NCI-H1436 (cell line): ENCODE measurements at regions not wholly inside any gene's neighbourhood (a gene's known extent, or its start where the extent isn't known, plus 50 kb on each side); places are given as distances from the start of the nearest gene placed in this dataset.
"Not testable (repeated sequence)": the region's sequence is repeated elsewhere in the genome, so short reads cannot be mapped to it uniquely, and the experiment has no call there.

ENCODE experiments used
- DNase-seq: peaks from one replicate; lab custom pipeline; 2025; lab: John Stamatoyannopoulos, UW

DNA sequence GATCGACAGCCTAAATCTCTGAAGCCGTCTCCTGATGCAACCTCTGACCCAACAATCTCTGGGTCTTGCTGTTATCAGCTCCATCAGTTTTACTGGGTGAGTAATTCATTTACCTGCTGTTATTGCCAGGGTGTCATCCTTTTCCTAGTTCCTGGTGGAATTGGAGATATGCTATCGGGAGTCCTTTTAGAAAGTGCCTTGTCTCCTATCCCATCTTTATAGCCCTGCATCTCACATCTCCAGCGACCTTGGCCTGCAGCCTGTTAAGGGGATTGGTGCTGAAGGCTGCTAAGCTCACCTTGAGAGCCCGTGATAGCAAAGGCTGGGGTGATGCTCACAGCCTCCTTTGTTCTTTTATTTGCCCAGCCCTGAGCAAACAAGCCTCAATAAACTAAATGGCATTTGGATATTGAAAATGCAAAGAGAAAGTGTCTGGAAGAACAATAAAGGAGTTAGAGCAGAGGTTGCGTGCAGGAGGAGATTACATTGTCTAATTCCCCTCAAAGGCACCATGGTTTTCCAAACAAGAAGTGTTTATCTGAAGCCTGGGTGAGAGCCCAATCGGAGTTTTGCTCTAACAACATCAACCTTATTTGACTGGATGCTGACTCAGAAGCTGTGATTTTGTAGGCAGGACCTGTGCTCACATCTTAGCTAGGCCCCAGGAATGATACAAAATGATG lies 101.8 kb downstream of the RPLP1 start:
- peak; percentile 80 for DNase-seq

DNA sequence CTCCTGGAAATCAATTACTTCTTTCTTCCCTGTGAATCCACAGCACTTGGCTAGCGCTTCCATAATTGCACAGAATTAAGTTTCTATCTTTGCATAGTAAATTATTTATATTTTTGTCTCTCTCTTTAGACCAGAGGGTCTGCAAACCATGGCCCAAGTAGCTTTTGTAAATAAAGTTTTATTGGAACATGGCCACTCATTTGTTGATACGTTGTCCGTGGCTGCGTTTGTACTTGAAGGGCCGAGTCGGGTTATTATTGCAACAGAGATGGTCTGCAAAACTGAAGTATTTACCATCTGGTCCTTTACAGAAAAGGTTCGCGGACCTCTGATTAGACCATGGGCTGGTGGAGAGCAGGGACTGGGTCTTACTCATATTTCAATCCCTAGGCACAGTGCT lies 102.5 kb downstream of the RPLP1 start:
- DNase-seq: no peak

DNA sequence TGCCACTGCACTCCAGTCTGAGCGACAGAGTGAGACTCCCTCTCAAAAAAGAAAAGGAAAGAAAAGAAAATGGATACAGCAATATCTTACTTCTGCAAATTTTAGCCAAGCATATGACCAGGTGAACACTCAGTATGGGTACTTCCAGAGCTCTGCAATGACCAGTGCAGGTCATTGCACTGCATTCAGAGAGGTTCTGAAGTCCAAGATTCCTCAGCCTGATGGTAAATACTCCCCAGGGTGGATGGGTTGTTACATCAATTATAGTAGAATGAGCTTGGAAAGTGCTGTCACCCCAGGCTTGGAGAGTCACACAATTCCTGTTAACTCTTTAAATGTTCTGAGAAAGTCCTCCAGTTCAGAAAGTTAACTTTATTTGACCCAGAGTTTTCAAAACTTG lies 103.7 kb downstream of the RPLP1 start:
- no peak for DNase-seq

DNA sequence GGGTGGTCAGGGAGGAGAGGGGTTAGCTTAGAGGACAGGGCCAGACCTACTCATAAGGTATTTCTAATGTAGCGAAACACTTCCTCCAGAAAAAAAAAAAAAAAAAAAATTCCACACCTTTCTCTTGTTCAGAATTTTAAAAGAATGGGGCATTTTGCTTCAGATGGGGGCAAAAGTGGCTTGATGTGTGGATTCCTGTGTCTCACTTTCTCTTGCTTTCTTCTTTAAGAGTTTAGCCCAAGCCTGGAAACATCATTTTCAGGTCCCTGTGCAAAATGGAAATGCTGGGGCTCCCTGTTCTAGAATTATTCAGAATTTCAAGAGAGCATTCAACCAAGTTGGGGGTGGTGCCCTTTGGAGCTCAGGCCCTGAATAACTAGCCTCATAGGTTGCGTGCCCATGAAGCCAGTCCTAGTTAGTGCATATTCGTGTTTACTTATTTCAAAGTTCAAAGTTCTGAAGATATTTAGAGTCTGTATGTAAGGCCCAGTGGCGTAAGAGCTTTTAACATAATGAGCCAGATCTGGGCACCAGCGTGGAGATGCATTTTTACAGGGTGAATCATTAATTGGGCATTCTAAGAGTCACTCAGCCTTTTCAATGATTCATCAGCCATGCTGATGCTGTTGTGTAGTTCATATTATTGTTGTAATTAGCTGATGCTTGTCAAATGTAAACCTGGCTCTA lies 104.5 kb downstream of the RPLP1 start:
- peak; percentile 92 for DNase-seq

DNA sequence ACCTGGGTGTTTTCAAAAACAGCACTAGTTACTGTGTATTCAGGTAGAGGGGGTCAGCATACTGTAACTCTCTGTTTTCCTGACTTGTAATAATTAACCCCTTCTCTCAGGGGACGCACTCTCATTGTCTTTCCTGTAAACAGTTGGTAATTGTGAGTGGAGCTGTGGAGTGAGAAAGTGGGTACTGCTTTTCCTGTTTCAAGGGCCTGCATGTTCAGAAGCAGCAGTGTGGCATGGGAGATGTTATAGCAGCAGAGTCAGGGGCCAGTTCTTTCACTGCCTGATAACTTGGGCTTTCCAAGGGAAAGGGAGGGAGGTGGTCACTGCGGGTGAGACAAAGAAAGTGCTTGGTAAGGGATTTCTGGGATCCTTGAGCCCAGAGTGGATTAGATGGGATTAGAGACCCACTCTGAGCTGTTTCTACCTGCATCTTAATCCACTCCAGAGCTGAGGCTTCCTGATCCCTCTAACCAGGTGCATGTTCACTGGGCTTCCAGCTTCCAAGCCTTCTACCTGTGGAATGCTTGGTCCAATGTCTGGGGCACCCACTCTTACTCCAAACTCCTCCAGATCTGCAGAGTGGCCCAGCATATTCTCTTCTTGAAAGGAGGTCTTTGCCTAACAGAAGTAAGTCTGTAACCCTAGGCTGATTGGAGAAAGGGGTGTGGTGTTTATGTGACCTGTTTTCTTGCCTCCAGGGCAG lies 105.2 kb downstream of the RPLP1 start:
- peak; percentile 92 for DNase-seq

DNA sequence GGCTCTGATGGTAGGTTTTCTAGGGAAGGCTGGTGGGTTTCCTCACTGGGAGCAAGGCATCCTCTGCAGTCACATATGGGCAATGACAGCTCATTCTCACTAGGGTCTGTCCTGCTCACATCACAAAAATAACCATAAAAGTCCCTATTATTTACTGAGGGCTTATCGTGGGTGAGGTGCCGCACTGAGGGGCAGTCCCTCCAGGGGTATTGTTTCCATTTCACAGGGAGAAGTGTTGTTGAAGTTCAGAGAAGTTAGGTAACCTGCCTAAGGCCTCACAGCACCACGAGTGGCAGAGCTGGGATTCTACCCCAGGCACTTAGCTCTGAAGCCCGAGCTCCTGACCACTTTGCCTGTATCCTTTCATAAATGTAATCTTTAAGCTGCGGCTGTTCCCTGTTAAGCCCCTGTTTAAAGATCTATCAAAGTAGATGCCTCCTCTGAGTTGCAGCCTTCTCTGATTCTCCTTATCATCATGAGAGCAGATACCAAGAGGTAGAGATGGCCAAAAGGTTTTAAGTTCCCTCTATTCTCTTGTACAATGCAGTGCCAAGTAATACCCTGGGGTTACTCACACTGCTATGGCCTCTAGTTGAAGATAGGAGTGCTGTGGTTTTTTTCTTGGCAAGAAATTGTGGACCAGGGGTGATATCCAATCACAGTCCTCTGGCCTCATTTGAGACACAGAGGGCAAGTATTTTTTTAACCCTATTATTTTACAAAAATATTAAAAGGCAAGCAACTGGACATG lies 107.0 kb downstream of the RPLP1 start:
- no peak for DNase-seq

DNA sequence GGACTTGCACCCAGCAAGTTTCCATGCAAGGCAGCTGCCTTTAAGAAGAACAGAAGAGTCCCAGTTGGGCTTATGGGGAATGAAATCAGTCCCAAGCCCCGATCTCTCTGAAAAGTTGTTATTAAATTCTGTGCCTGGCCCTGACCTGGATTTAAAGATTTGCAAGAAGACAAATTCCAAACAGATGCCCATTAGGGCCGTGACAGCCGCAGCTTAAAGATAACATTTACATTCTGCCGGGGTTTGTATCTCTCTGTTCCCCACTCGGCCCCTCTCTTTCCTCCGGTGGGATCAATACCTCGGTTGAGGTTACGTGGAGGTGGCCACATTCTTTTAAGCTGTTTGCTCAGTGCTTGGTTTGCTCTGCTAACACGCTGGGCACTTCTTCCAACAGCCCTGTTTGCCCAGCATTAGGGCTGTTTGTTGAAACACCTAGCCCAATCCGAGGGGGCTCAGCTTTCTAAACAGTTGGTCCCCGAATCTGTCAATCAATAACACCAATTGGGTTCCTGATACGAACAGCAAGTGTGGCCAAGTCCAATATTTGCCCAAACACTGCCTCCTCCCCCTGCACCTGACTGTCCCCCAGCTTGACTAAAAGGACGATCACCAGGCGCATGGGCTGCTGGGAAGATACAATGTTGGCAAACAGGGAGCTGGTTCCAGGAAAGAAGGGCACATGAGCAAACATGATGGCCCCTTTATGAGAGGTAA lies 108.6 kb downstream of the RPLP1 start:
- peak; percentile 84 for DNase-seq

DNA sequence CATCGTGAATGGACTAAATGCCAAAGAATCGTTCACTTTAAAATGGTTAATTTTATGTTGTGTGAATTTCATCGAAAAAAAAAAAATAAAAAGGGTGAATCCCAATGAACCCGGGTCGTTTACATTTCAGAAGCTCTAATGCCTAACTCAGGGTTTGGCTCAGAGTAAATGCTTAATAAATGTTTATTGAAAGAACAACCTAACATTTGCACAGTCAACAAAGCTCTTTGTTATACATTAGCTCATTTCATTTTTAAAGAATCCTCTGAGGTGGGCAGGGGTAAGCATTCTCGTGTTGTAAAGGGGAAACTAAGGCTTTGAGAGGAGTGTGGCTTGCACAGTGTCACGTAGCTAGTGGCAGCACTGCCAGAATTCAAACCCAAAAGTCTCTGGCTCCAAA lies 109.5 kb downstream of the RPLP1 start:
- no peak for DNase-seq

DNA sequence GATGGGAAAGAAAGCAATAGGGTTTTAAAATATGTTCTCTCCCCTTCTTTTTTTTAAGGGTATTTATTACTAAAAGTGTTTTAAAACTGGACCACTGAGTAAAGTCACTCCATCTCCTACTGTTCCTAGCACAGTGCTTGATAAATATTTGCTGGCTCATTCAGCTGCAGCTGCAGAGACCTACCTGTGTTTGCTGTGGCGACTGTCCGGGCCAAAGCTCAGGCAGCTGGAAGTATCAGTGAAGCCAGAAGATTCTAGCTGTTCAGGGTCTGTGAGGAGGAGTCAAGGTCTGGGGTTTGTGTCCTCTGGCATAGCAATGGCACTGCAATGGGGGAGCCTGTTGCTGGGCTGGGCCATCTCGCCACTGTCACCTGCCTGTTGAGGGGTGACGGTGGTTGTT lies 109.9 kb downstream of the RPLP1 start:
- DNase-seq: peak; percentile 10

DNA sequence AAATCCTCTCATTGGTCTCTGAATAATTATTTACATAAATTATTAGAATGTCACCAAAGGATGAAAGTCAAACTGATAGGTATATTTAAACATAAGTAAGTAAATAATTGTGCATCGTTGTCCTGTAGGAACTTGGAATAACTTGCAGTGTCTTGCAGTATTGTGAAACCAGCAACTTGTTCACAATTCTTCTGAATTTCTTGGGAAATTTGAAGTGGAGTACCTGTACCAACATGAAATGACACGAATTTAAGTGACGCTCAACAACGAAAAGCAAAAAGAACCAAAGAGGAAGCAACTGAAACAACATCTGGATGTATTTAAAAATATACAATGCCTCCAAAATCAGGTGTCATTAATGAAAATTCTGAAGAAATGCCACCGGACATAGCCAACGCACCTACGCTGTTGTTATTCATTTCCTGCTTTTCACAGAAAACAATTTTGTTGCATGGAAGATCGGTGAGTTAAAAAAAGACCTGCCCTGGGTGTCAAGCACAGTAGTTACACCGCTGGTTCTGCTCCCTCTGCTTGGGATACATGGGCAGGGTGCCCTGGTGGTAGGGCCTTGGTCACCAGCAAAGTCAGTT lies 112.5 kb downstream of the RPLP1 start:
- no peak for DNase-seq

DNA sequence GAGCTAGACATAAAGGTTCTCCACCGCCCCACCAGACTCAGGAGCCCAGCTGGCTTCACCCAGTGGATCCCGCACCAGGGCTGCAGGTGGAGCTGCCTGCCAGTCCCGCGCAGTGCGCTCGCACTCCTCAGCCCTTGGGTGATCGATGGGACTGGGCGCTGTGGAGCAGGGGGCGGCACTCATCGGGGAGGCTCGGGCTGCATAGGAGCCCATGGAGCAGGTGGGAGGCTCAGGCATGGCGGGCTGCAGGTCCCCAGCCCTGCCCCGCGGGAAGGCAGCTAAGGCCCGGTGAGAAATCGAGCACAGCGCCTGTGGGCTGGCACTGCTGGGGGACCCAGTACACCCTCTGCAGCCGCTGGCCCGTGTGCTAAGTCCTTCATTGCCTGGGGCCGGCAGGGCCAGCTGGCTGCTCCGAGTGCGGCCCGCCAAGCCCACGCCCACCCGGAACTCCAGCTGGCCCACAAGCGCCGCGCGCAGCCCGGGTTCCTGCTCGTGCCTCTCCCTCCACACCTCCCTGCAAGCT lies 114.7 kb downstream of the RPLP1 start:
- not testable (repeated sequence) for DNase-seq

DNA sequence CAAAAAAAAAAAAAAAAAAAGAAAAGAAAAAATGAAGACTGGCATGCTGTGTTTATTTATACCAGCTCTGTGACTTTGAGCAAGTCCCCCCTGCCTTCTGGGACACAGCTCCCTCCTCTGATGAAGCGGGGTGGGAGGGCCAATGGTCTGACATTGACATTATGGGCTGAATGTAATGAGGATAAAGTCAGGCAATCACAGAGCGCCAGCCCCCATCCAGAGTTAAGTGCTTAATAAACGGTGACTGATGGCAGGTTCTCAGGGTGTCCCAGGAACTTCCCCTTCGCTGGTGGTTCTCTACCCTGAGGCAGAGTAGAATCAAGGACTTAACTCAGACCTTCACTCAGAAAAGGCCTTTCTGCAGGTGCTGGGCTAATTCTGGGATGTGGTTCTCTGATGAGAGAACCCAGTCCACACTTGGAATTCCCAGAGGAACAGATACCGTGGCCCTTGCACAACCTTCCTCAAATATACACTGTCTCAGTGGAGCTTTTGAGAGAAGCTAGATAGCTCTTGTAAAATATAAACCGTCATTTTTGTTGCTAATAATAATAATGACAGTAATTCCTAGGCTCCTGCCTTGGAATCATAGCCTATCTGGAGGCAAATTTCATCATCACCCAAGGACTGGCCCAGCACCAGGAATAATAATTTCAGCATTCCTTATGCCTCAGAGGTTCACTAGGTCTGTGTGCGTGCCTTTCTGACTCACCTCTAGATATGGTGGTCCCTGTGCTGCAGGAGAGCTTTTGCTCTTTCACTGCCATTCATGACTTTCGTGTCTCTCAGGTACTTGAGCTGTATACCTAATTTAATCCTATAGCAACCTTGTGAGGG lies 115.8 kb downstream of the RPLP1 start:
- DNase-seq: no peak

DNA sequence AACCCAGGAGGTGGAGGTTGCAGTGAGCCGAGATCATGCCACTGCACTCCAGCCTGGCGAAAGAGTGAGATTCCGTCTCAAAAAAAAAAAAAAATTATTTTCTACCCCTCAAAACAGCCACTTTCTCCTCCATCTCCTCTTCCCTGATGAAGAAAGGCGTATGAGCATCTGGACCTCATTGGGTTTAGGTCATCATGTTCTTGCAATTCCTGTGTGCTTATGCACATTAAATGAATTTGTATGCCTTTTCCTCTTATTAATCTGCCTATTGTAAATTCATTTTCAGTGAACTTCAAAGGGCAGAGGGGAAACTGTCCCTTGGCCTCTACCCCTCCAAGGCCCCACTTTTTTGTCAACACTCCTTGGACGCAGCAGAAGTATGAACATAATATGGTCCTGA lies 117.8 kb downstream of the RPLP1 start:
- DNase-seq: no peak

DNA sequence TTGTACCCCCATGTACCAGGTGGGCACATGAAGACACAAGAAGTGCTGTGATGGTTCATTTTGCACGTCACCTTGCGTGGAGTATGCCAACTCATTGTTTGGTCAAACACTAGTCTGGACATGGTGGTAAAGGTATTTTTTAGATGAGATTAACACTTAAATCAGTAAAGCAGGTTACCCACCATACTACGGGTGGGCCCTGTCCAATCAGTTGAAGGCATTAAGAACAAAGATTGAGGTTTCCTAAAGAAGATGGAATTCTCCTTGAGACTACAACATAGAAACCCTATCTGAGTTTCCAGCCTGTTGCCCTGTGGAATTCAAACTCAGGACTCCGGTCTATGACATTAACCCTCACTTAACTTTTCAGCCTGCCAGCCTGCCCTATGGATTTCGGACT lies 118.4 kb downstream of the RPLP1 start:
- DNase-seq: no peak

DNA sequence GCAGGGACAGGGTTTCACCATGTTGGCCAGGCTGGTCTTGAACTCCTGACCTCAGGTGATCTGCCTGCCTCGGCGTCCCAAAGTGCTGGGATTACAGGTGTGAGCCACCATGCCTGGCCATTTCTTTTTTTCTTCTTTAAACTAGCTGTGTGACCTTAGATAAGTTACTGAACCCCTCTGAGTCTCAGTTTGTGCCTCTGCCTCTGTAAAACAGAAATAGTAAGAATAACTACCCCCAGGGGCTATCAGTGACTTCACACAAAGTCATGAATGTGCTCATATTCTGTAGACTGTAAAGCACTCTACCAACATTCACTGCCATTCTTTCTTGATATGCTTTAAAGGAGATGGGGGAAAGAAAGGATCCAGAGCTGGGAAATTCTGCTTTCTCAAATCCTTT lies 120.7 kb downstream of the RPLP1 start:
- not testable (repeated sequence) for DNase-seq

DNA sequence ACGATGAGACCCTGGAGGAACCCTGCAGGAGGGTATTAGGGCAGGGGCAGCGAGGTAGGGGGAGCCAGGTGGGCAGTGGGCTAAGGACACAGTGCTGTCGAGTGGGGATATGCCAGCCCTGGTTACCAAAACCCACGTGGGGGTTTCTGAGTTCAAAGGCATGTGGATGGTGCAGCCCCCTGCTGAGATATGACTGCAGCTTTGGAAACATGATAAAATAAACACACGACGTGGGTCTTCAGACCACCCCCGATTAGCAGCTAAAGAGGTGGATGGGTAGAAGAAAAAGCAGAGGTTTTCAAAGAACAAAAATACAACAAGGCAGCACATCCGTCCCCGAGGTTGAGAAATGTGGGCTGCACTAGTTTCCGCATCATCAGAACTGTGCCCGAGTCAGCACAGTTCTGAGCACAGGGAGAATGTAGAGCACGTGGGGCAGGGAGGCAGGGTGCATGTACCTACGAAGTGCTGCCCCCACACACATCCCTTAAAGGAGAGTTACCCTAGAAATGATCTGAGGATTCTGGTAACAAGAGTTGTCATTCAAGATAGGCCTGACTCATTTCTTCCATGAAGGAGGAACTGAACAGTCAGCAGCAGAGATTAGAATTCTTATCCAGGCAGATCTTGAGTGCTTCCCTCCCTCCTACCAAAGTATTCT lies 121.3 kb downstream of the RPLP1 start:
- no peak for DNase-seq

DNA sequence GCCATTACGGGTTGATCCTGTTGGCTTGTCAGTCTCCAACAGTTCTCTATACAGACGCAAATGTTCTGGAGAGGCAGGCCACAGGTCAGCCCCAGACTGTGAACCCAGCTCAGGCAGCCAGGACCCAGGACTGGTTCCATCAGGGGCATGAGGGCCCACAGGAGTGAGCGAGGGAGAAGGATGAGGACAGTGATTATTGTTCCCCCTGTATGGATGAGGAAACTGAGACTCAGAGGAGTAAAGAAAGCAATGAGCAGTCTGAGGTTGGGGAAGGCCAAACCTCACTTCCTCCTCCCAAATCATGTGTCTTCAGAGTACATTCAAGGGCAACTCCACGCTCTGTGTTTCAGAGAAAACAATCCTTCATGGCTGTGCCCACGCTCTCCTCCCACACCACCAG lies 121.9 kb downstream of the RPLP1 start:
- DNase-seq: no peak

DNA sequence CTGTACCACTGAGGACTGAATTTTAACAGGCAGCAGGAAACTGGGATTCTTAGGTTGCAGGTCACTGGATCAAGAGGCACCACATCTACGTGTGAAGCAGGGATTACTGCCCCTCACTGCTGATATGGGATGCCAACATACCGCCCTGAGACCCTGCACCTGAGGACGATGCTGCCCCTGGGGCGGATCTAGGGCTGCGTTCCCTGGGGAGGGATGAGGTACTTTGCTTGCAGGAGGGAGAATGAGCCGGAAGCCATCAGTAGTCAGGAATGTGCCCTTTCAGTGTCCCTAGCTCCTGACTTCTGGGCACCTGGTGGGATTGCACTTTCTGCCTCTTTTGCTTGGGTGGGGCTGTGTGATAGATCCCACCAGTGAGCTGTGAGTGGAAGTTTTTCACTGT lies 122.8 kb downstream of the RPLP1 start:
- DNase-seq: no peak

DNA sequence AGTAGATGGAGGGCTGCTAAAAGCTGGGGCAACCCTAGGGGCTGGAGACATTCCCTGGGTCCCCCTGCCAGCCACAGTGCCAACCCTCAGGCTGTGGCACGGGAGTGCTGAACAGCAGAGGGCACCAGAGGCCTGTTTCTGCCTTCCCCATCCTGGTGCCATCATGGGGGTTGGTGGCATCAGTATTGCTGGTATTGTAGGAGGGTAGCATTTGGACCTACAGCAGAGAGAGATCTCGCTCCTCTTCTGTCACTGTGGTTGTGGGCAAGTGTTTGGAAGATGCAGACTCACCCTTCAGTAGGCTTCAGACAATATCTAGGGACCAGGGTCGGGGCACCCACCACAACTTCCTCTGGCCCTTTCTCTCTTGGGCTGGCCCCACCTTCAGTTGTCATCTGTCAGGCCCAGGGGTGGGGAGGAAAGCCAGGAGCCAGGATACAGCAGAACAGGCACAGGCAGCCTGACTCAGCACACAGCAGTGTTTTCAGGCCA lies 123.5 kb downstream of the RPLP1 start:
- peak; percentile 60 for DNase-seq

DNA sequence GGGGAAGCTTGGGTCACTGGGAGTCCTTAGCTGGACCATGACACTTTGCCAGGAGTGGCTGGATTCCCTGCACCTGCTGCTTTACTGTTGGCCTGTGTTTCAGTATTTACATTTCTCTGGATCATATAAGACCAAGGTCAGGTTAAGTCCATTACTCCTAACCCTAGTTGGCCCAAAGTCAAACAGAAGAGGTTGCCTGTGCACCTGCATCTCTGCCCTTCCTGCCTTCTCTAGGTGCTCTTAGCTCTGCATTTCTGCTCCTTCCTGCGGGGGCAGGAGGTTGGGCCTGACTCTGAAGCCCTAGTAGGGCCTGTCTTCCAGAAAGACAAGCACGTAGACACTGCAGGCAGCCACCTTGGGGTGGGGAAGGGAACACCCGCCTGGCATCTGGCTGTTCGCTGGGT lies 124.3 kb downstream of the RPLP1 start:
- DNase-seq: no peak
